ENCODE measurements at regions not wholly inside any gene's neighbourhood (a gene's known extent, or its start where the extent isn't known, plus 50 kb on each side); places are given as distances from the start of the nearest gene placed in this dataset.

DNA sequence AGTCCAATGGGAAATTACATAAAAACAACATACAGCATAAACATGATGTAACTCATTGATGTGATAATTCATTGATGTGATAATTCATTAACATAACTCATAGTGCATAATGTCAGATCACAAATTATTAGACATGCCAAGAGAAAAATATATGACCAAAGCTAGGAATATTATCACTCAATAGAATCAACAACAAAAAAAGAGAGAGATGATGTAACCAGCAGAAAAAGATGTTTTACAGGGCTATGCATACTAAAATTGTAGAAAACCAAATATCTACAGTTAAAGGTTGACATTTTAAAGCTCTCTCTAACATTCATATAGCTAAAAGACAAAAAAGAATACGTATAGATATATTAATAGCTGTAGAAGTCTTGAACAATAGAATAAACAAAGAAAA is 1067.2 kb upstream of the ADGRB3 start:
- TF ChIP-seq ZSCAN29 (IDR thresholded peaks at IDR 0.05) (no peak), NCOR1 (IDR thresholded peaks at IDR 0.05) (no peak), POLR2AphosphoS5 (IDR thresholded peaks at IDR 0.05; ENCODE audit: control insufficient read depth, insufficient read depth, low read depth, low read length) (no peak), MTA2 (IDR thresholded peaks at IDR 0.05; ENCODE audit: low read depth) (no peak), SREBF2 (CRISPR knock-in tag; IDR thresholded peaks at IDR 0.05) (no peak)
- TF ChIP-seq, protein P1, sequence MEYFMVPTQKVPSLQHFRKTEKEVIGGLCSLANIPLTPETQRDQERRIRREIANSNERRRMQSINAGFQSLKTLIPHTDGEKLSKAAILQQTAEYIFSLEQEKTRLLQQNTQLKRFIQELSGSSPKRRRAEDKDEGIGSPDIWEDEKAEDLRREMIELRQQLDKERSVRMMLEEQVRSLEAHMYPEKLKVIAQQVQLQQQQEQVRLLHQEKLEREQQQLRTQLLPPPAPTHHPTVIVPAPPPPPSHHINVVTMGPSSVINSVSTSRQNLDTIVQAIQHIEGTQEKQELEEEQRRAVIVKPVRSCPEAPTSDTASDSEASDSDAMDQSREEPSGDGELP (CRISPR knock-in tag; IDR thresholded peaks at IDR 0.05; ENCODE audit: borderline replicate concordance), result no peak

Data from K562 (cell line).